ENCODE measurements at regions not wholly inside any gene's neighbourhood (a gene's known extent, or its start where the extent isn't known, plus 50 kb on each side); places are given as distances from the start of the nearest gene placed in this dataset.

DNA sequence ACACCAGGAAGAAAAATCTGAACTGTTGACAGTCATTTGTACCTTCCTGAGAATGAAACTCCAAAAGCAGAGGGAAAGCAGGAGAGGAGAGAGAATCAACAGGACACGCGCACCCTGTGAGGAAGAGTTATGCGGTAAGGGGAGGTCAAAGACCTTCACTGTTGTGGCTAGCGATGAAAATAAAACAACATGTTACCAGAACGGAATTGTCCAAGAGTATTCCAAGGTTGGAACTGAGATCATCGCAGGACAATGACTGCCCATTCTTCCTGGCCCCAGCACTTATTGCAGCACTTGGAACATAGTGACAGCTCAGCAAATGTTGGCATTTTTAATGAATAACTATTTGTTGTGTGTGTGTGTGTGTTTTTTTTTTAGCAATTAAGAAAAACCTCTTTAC is 176.0 kb upstream of the TSC22D1 start:
- Histone ChIP-seq H3K27ac (ENCODE audit: low read depth, low read length, poor library complexity, severe bottlenecking) (no peak overlapping the region), H3K9me3 (ENCODE audit: low read depth, low read length, poor library complexity, severe bottlenecking) (no peaks in the 10 kb centered on the region), H3K4me3 (ENCODE audit: low read depth, low read length, poor library complexity, severe bottlenecking) (no peak overlapping the region), H3K27me3 (replicated peaks; ENCODE audit: insufficient read depth, low read depth, low read length, poor library complexity) (no peaks in the 10 kb centered on the region), H3K36me3 (ENCODE audit: insufficient read depth, low read length, poor library complexity, severe bottlenecking) (no peaks in the 10 kb centered on the region), H3K4me1 (ENCODE audit: insufficient read depth, low read length, poor library complexity, severe bottlenecking) (no peaks in the 10 kb centered on the region)
- ChIA-PET POLR2A (ENCODE audit: low non-redundant PET) (no interaction called here), CTCF (no interaction called here)
- BruUV-seq (replicated peaks) = no TSS peak
- DNase-seq (ENCODE audit: low spot score) = no peak
- TF ChIP-seq CTCF (conservative IDR thresholded peaks at IDR 0.05; ENCODE audit: low read depth, low read length) (no peak), EZH2 (IDR thresholded peaks at IDR 0.05; ENCODE audit: borderline replicate concordance, low read depth, low read length, poor library complexity, severe bottlenecking) (no peak)
- intact Hi-C loops (cut with micrococcal nuclease; ENCODE audit: unreplicated experiment) = no loop called here

- no peaks in the 10 kb centered on the region for H3K9me3 ChIP-seq (ENCODE audit: low read depth, low read length, poor library complexity, severe bottlenecking)
- H3K4me3 ChIP-seq (ENCODE audit: low read depth, low read length, poor library complexity, severe bottlenecking) = no peak overlapping the region
- BruUV-seq (replicated peaks) = no TSS peak
- no peak for TF ChIP-seq EZH2 (IDR thresholded peaks at IDR 0.05; ENCODE audit: borderline replicate concordance, low read depth, low read length, poor library complexity, severe bottlenecking)
- no peak for TF ChIP-seq CTCF (conservative IDR thresholded peaks at IDR 0.05; ENCODE audit: low read depth, low read length)
- ChIA-PET CTCF (no interaction called here), POLR2A (ENCODE audit: low non-redundant PET) (no interaction called here)
- no peak overlapping the region for H3K27ac ChIP-seq (ENCODE audit: low read depth, low read length, poor library complexity, severe bottlenecking)
- H3K36me3 ChIP-seq (ENCODE audit: insufficient read depth, low read length, poor library complexity, severe bottlenecking) = no peaks in the 10 kb centered on the region
- intact Hi-C loops (cut with micrococcal nuclease; ENCODE audit: unreplicated experiment) = no loop called here
- no peaks in the 10 kb centered on the region for H3K4me1 ChIP-seq (ENCODE audit: insufficient read depth, low read length, poor library complexity, severe bottlenecking)
- no peaks in the 10 kb centered on the region for H3K27me3 ChIP-seq (replicated peaks; ENCODE audit: insufficient read depth, low read depth, low read length, poor library complexity)
- DNase-seq (ENCODE audit: low spot score) = no peak
Measured at GRCh38 chr13:44750630-44751029, 174.5 kb upstream of the TSC22D1 start.

DNA sequence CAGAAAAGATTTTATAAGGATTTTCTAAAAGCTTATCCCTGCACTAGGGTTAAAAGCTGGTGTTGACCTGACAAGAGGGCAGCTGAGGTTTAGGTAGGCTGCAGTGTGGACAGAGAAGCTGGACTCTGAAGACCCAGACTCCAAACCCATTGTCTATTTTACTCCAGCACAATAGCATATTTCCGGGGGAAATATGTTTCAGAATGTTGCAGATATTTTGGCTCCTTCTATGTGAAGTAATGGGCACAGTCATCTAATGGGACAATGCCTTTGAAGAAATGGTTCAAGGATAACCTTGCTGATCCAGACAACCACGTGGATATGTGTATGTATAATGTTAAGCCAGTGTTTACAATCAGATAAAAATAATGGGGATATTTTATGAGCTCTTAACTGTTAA is 173.8 kb upstream of the TSC22D1 start:
- intact Hi-C loops (cut with micrococcal nuclease; ENCODE audit: unreplicated experiment) = no loop called here
- H3K4me1 ChIP-seq (ENCODE audit: insufficient read depth, low read length, poor library complexity, severe bottlenecking) = no peaks in the 10 kb centered on the region
- H3K27me3 ChIP-seq (replicated peaks; ENCODE audit: insufficient read depth, low read depth, low read length, poor library complexity) = no peaks in the 10 kb centered on the region
- H3K9me3 ChIP-seq (ENCODE audit: low read depth, low read length, poor library complexity, severe bottlenecking) = no peaks in the 10 kb centered on the region
- DNase-seq (ENCODE audit: low spot score) = no peak
- H3K36me3 ChIP-seq (ENCODE audit: insufficient read depth, low read length, poor library complexity, severe bottlenecking) = no peaks in the 10 kb centered on the region
- ChIA-PET CTCF (no interaction called here), POLR2A (ENCODE audit: low non-redundant PET) (no interaction called here)
- BruUV-seq (replicated peaks) = no TSS peak
- no peak for TF ChIP-seq EZH2 (IDR thresholded peaks at IDR 0.05; ENCODE audit: borderline replicate concordance, low read depth, low read length, poor library complexity, severe bottlenecking)
- TF ChIP-seq CTCF (conservative IDR thresholded peaks at IDR 0.05; ENCODE audit: low read depth, low read length) = no peak
- no peak overlapping the region for H3K4me3 ChIP-seq (ENCODE audit: low read depth, low read length, poor library complexity, severe bottlenecking)
- no peak overlapping the region for H3K27ac ChIP-seq (ENCODE audit: low read depth, low read length, poor library complexity, severe bottlenecking)
